ENCODE measurements at regions not wholly inside any gene's neighbourhood (a gene's known extent, or its start where the extent isn't known, plus 50 kb on each side); places are given as distances from the start of the nearest gene placed in this dataset.

- TF ChIP-seq POLR2AphosphoS5 (IDR thresholded peaks at IDR 0.05; ENCODE audit: low read depth, low read length) (no peak), TAF1 (IDR thresholded peaks at IDR 0.05; ENCODE audit: borderline replicate concordance, insufficient read depth, low read length) (no peak), FOXP2 (optimal IDR thresholded peaks at IDR 0.05; ENCODE audit: borderline replicate concordance, extremely low read depth, extremely low read length, insufficient read depth) (no peak), SIN3A (IDR thresholded peaks at IDR 0.05; ENCODE audit: borderline replicate concordance, insufficient read depth, low read length) (no peak), REST (IDR thresholded peaks at IDR 0.05; ENCODE audit: insufficient read depth in 1 of 2, low read depth in 2 of 2, low read length in 2 of 2) (no peak)
Measured at GRCh38 chr13:44231786-44232516, 141.7 kb upstream of the SERP2 start.

GRCh38 chr13:44232774-44233173 lies 140.8 kb upstream of the SERP2 start:
- TF ChIP-seq SIN3A (IDR thresholded peaks at IDR 0.05; ENCODE audit: borderline replicate concordance, insufficient read depth, low read length) (no peak), FOXP2 (optimal IDR thresholded peaks at IDR 0.05; ENCODE audit: borderline replicate concordance, extremely low read depth, extremely low read length, insufficient read depth) (no peak), TAF1 (IDR thresholded peaks at IDR 0.05; ENCODE audit: borderline replicate concordance, insufficient read depth, low read length) (no peak), REST (IDR thresholded peaks at IDR 0.05; ENCODE audit: insufficient read depth in 1 of 2, low read depth in 2 of 2, low read length in 2 of 2) (no peak), POLR2AphosphoS5 (IDR thresholded peaks at IDR 0.05; ENCODE audit: low read depth, low read length) (no peak)

- TF ChIP-seq TAF1 (IDR thresholded peaks at IDR 0.05; ENCODE audit: borderline replicate concordance, insufficient read depth, low read length), result no peak
Measured at GRCh38 chr13:44234566-44234965, 139.1 kb upstream of the SERP2 start.

GRCh38 chr13:44236370-44236769 lies 137.3 kb upstream of the SERP2 start:
- TF ChIP-seq FOXP2 (optimal IDR thresholded peaks at IDR 0.05; ENCODE audit: borderline replicate concordance, extremely low read depth, extremely low read length, insufficient read depth), result no peak
- no peak for TF ChIP-seq REST (IDR thresholded peaks at IDR 0.05; ENCODE audit: insufficient read depth in 1 of 2, low read depth in 2 of 2, low read length in 2 of 2)
- no peak for TF ChIP-seq SIN3A (IDR thresholded peaks at IDR 0.05; ENCODE audit: borderline replicate concordance, insufficient read depth, low read length)
- TF ChIP-seq POLR2AphosphoS5 (IDR thresholded peaks at IDR 0.05; ENCODE audit: low read depth, low read length), result no peak
- no peak for TF ChIP-seq TAF1 (IDR thresholded peaks at IDR 0.05; ENCODE audit: borderline replicate concordance, insufficient read depth, low read length)

GRCh38 chr13:44236801-44237207 lies 136.8 kb upstream of the SERP2 start:
- TF ChIP-seq TAF1 (IDR thresholded peaks at IDR 0.05; ENCODE audit: borderline replicate concordance, insufficient read depth, low read length) (no peak), FOXP2 (optimal IDR thresholded peaks at IDR 0.05; ENCODE audit: borderline replicate concordance, extremely low read depth, extremely low read length, insufficient read depth) (no peak), POLR2AphosphoS5 (IDR thresholded peaks at IDR 0.05; ENCODE audit: low read depth, low read length) (no peak), SIN3A (IDR thresholded peaks at IDR 0.05; ENCODE audit: borderline replicate concordance, insufficient read depth, low read length) (no peak), REST (IDR thresholded peaks at IDR 0.05; ENCODE audit: insufficient read depth in 1 of 2, low read depth in 2 of 2, low read length in 2 of 2) (no peak)

All from PFSK-1 (cell line).